COR-L47 (cell line): ENCODE measurements at regions not wholly inside any gene's neighbourhood (a gene's known extent, or its start where the extent isn't known, plus 50 kb on each side); places are given as distances from the start of the nearest gene placed in this dataset.
"Not testable (repeated sequence)": the region's sequence is repeated elsewhere in the genome, so short reads cannot be mapped to it uniquely, and the experiment has no call there.

Experiments used
- DNase-seq: peaks from one replicate; lab custom pipeline; 2025; lab: John Stamatoyannopoulos, UW

DNA sequence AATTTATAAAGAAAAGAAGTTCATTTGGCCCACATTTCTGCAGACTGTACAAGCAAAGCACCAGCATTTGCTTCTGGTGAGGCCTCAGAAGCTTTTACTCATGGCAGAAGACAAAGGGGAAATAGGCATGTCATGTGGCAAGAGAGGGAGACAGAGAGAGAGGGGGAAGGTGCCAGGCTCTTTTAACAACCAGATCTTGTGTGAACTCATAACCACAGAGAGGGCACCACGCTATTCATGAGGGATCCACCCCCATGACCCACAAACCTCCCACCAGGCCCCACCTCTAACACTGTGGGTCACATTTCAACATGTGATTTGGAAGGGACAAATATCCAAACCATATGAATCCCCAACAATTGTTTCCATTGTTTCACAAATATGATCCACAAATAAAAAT lies 467.9 kb downstream of the SIPA1L2 start:
- DNase-seq: no peak

DNA sequence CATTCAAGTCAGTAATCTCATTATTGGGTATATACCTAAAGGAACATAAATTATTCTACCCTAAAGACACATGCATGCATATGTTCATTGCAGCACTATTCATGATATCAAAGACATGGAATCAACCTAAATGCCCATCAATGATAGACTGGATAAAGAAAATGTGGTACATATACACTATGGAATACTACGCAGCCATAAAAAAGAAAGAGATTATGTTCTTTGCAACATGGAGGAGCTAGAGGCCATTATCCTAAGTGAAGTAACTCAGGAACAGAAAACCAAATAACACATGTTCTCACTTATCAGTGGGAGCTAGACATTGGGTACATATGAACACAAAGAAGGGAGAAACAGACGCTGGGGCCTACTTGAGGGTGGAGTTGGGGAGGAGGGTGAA lies 471.4 kb downstream of the SIPA1L2 start:
- DNase-seq: not testable (repeated sequence)

DNA sequence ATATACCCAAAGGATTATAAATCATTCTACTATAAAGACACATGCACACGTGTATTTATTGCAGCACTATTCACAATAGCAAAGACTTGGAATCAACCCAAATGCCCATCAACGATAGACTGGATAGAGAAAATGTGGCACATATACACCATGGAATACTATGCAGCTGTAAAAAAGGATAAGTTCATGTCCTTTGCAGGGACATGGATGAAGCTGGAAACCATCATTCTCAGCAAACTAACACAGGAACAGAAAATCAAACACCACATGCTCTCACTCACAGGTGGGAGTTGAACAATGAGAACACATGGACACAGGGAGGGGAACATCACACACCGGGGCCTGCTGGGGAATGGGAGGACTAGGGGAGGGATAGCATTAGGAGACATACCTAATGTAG lies 473.9 kb downstream of the SIPA1L2 start:
- not testable (repeated sequence) for DNase-seq

DNA sequence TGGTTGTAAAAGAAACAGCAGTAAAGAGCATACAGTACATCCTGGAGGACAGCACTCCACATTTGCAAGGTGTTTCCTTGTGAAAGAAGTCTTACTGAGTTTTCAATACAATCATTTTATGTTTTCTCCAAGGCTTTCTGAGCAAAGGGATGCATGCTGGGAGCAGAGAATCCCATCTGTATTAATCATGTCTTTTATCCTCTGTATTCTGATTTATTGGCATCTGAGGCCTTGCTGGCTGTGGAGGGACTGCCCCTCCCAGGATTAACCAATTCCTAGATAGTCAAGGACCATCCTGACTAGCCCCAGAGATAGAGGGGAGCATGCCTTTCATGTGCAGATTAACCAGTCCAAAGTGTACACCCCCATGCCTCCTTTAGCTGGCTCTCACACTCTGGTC lies 476.3 kb downstream of the SIPA1L2 start:
- no peak for DNase-seq

DNA sequence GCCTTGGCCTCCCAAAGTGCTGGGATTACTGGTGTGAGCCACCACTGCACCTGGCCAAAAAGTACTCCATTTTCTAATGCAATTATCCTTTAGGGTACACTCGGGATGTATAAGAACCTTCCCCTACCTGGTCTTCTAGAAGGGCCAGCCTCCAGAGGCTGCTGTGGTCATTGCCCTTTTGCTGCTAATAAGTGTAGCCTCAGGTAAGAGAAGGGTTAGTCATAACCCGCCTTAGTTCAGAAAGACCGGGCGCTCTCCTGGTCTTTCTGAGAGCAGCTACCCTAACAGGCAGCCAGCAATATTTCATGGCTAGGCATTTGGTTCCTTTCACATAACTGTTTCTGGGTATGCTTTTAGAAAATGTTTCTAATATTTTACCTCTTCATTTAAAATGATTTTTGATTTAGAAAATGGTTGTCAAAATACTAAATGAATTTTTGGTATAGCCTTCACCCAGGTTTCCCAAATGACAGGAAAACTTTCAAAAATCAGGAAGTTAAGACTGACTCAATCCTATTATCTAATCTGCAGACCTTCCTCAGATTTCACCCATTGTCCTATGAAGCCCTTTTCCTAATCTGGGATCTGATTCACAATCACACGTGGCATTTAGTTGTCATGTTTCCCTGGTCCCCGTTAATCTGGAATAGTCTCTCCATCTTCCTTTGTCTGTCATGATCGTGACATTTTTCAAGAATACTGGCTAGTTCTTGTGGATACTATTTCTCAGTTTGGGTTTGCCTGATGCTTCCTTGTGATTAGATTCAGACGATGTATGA lies 479.0 kb downstream of the SIPA1L2 start:
- no peak for DNase-seq

DNA sequence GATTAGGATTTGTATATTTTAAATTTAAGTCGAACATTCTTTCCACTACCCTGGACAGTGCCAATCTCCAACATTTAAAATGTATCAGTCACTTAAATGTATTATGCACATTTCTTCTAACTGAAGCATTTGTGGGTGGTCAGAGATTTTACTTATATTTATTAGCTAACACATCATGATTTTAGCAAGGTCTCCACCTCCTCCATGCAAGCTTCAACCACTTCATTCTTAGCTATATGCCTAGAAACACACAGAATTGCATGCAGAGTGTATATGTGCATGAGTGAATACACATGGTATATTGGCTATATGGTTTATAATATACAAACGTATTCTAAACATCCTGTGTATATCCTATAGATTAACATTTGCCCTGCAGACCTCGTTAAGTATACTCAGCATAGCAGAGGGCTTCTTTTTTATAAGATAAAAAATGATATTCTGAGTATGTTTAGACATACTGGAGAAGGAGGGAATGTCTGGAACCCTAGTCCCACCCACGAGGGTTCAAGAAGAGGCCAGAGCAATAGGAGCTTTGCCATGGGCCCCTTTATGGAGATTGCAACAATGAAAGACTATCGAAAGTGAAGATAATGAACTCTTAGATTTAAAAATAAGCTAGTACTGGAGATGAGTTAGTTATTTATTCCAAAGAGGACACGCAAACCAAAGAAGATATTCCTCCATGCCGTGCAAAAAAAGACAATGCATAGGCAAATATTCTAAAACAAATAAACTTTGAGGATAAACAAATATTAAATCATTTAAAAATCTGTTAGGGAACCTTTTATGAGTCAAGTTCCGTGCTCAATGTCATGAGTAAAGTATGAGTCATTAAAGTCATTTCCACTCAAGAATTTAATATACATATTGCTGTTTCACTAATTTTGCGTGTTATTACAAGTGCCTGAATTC lies 480.4 kb downstream of the SIPA1L2 start:
- no peak for DNase-seq

DNA sequence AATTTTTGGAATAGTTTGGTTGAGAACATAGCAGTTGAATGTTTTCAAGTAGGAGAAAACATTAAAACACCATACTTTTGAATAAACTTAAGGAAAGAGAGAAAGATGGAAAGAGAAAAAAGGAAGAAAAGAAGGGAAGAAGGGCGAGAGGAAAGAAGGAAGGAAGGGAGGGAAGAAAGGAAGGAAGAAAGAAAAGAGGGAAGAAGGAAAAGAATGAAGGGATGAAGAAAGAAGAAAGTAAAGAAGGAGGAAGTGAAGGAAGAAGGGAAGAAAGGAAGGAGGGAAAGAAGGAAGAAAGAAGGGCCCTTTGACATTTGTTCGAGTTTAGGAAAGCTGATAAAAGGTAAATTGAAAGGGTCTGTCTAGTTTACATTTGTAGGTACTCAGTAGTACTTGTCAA lies 482.7 kb downstream of the SIPA1L2 start:
- no peak for DNase-seq

DNA sequence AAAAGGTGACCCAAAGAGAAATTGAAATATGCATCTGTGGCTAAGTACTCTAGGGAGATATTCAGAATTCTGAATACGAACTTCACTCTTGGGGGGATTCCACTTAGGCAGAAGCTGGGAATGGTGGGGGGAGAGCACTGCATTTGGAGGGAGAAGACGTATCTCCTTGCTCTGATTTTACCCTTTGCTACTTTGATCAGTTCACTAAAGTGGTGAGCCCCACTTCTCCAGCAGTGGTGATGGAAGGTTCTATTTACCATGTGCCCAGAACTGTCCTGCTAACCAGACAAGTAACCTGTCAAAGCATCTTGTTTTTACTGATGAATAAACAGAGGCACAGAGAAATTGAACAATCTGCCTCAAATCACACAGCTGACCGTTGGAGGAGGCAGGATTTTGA lies 483.4 kb downstream of the SIPA1L2 start:
- no peak for DNase-seq

DNA sequence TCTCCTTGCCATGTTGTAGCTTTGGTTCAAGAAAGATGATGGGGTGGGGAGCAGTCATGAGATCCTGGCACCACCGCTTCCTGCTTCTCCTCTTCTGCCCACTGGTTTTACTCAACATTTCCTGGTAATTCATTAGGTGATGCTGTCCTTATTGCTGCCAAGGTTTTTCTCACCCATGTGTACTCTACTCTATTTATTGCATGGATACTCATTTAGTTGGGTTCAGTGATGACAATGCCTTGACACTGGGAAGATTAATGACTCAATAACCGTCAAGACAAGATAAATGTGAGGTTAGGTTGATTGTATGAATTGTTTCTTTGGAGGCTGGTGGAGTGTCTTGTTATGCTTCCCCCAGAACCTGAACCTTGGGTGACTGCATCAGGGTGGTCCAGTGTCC lies 484.2 kb downstream of the SIPA1L2 start:
- no peak for DNase-seq

DNA sequence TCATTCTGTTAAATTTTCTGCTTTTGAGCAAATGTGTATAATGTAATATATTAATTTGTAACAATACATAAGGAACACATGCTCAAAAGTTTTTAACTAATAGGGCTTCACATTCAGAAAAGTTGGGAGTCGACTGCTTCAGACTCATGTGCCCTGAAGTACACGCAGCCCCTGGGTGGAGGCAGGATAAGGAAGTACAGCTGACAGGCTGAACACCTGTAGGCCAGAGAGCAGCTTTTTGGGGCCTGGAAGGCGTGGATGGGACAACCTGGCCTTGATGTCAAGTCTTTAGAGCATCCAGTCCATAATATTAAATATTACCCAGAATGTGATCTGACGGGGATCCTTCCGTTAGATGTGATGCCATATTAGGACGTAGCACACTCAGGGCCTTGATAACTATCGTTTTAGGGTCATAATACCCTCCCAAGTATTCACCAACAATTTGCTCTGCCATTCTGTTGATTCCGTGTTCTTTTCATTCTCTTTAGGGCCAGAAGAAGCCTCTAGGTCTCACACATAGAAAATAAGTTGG lies 485.2 kb downstream of the SIPA1L2 start:
- DNase-seq: no peak

DNA sequence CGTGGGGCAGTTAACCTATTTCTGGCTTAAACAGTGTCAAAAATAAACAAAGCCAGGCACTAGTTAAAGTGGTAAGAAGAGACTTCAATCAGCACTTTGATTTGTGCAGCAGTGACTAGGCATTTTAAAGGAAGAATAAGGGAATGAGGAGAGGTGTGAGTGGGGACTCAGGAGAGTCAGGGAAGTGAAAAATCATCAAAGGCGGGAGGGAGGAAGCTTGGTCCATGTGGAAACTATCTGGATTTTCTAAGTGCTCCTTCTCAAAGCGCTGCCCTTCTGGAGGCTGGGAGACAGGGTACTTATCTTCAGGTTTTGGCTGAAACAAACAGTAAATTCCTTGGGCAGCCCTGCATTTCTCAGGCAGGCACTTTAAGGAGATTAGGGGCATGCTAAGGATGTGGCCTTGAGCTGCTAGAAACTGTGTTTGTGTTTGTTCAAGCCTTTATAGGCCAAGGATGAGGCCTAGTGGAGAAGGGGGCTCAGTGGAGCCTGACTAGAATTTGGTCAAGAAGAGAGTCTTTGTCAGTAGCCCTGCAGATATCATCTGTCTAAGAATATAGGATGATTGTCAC lies 486.5 kb downstream of the SIPA1L2 start:
- no peak for DNase-seq

DNA sequence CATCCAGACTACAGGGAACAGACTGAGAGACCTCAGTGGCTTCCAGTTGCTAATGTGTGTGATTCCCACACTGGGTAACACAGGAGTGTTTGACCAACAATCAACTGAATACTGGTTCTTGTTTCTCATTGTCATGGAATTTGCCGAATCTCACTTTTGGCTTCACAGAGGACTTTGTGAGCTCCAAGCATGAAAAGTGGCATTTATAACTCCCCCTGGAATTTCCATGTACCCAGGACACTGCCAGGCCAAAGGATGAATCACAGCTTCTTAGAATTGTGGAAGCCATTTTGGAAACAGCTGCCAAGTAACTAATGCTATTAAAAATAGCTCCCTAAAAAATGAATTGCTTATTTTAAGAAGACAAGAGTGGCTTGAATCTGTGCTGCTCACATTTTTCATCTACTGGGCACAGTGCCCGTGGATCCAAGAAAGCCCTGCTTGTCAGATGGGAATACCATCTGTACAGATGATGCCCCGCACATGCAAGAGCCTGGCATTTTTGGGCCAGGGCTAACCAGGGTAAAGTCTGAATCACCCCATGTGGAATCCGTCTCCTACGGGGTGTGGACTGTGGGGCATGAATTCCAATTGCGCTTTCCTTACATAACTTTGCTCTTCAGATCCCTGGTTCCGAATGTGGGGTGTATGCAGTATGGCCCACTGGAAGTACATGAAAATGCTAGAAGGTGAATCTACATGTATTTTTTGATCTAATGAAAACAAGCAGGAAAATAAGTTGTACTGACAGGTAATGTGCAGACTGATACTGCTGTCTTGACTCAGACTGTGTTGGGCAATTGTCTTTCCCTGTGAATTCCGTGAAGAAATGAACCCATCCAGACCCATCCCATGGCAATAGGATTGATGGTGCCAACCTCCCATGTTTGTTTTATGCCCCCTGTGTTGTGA lies 487.3 kb downstream of the SIPA1L2 start:
- no peak for DNase-seq

DNA sequence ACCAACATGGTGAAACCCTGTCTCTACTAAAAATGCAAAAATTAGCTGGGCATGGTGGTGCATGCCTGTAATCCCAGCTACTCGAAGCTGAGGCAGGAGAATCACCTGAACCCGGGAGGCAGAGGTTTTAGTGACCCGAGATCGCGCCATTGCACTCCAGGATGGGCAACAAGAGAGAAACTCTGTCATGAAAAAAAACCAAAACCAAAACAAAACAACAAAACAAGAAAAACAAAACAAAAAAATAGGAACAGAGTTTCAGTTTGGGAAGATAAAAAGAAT lies 488.8 kb downstream of the SIPA1L2 start:
- DNase-seq: not testable (repeated sequence)

DNA sequence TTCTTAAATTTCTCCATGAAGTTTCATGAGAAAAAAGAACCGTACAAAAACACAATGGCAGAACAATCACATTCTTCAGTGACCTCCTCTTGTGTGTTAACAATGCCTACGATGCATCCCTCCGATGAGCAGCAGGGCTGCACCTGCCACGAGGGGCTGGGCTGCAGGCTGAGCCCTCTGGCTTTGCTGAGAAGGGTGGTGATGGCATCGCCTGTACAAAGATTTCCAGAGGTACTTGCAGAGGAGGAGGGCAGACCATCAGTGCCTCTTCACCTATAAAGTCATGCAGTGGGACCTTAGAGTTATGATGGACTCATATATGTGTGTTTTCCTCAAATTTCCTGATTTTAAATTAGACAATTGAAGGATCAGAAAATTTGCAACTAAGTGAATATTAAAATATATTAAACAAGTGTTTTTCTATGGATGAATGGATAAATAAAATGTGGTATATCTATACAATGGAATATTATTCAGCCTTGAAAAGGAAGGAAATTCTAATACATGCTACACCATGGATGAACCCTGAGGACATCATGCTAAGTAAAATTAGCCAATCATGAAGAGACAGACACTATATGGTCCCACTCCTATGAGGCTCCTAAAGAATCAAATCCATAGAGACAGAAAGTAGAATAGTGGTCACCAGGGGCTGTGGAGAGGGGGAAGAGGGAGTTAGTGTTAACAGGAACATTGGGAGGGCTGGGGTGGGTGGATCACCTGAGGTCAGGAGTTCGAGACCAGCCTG lies 489.3 kb downstream of the SIPA1L2 start:
- DNase-seq: no peak

DNA sequence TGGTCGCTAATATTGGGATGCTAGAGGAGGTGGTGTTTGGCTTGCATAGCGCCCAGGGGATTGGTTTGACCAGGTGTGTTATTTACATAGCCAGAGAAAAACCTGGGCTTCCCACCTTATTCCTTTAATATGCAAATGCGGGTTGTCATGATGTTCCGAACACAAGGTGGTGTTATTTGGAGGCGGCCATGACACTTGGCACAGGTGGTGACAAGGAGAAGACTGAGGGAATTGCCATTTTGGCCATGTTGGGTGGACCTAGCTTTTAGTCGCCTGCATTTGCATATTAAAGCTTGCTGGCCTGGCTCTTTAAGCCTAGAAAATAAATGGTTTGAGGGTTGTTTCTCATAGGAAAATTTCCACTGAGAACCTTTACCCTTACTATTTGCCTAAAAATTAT lies 490.5 kb downstream of the SIPA1L2 start:
- no peak for DNase-seq

DNA sequence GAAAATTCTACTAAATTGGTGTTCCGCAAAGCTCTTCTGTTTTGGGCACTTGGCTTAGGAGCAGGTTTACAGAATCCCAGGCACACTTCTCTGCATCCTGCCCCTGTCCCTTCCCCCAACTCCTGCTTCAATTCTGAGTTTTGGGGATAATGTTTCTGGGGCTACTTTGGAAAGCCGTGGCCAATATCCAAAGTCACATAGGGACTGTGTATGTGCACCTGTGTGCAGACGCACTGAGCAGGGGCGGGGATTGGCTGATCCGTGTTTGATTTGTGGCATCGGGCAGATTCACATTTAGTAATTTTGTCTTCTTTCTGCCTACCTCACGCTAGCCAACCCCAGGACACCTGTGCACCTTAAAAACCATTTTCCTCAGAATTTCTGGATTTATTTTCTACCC lies 491.9 kb downstream of the SIPA1L2 start:
- DNase-seq: no peak

DNA sequence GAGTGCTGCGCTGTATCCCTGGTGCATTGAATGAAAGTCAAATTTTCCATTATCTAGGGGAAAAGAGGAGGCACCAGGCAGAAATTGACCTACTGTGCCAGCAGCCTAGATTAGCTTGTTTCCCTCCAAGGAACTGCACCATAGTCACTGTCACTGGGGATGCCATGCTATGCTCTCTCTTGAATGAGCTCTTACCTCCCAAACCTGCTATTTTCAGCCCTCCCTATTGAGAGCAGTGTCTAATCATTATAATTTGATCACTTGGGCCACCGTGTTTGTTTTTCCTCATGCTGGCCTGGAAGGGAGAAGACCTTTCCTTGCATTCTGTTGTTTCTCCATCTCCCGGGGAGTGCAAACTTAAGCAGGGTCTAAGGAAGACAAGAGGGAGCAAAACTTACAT lies 492.9 kb downstream of the SIPA1L2 start:
- DNase-seq: no peak

DNA sequence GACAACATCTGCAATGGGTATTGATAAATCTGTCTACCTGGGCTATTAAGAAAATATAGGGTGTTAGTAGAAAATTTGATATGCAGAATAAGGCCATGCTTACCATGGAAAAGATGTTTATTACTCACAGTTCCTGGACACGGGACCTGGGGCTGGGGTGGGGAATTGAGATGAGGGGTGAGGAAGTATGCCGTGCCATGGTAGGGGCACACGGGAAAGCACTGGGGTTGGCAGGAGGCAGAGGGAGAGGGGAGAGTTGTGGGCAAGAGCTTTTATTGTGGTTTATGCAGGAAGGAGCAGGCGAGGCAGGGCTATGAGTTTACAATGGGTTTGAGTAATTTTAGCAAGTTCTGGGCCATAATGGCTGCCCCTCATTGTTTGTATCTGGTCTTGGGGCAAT lies 493.8 kb downstream of the SIPA1L2 start:
- DNase-seq: no peak

DNA sequence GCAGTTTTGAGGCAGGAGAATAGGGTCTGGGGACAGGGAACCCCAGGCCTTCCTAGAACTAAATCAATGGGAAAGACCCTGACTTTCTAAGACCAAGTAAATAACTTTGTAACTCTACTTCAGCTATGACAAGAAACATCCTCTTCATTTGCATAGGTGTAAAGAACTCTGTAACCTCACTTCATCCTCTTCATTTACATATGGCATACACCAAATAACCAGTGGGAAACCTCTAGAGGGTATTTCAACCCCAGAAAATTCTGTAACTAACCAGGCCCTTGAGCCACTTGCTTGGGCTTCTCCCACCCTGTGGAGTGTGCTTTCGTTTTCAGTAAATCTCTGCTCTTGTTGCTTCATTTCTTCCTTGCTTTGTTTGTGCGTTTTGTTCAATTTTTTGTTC lies 495.6 kb downstream of the SIPA1L2 start:
- no peak for DNase-seq

DNA sequence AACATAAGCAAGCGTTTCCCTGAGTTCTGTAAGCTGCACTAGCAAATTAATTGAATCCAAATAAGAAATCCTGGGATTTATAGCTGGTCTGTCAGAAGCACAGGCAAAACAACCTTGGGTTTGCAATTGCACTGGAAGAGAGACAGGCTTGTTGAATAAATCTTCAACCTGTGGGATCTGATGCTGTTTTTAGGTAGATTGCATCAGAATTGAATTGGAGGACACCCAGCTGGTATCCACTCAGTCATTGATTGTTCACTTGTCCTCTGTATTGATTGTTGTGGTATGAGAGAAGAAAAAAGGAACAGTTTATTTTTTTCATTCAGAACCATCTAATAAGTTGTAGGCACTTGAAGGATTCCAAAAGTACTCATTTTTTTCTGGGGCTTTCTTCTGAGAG lies 497.4 kb downstream of the SIPA1L2 start:
- no peak for DNase-seq

DNA sequence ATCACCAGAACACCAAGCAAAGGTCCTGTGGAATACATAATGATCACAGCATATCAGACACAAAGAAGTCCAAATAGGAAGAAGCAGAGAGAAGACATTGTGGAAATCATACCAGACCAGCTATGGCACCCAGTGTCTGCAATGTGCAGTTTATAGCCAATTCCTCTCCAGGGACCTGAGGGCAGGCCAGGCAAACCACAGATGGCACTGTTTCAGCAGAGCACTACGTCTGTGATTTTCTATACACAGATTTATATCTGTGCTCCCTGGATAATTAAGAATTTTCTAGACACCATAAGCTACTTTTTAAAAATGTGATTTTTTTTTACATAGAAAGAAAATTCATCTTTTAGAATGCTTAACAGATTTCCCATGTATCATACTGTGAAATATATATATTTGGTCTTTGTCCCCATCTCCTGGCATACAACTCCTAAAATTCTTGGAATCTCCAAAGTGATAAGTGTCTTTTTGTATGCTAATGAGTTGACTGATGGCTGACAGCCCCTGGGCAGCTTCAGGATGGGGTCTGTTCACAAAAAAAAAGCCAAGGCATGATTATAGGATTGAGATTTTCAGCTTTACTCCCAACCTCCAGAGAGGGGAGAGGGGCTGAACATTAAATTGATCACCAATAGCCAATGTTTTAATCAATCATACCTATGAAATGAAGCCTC lies 498.1 kb downstream of the SIPA1L2 start:
- no peak for DNase-seq
